ENCODE measurements at regions not wholly inside any gene's neighbourhood (a gene's known extent, or its start where the extent isn't known, plus 50 kb on each side); places are given as distances from the start of the nearest gene placed in this dataset.

DNA sequence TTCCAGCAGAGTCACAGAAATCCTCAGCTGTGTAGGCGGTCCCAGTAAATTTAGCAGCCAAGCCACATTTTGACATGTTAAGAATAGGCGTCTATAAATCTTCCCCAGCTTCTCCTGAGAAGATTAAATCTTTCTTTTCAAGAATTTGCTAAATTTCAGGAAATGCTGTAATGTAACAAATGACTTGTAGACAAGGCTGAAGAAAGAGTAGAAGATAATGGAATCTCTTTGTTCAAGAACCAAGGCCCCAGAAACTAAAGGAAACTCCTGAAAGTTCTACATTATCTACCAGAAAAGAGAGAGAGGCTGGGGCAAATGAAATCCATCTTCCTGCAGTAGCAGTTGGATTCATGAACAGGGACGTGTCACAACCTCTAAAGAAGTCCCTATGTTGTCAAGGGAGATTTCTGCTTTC lies 760.3 kb downstream of the NOVA1 start:
- no peak overlapping the region for H3K4me2 ChIP-seq (ENCODE audit: insufficient read depth, low read length)
- ChIA-PET CTCF (ENCODE audit: low intra/inter-chr PET ratio) (no interaction called here), POLR2A (no interaction called here)
- TF ChIP-seq, protein P1, sequence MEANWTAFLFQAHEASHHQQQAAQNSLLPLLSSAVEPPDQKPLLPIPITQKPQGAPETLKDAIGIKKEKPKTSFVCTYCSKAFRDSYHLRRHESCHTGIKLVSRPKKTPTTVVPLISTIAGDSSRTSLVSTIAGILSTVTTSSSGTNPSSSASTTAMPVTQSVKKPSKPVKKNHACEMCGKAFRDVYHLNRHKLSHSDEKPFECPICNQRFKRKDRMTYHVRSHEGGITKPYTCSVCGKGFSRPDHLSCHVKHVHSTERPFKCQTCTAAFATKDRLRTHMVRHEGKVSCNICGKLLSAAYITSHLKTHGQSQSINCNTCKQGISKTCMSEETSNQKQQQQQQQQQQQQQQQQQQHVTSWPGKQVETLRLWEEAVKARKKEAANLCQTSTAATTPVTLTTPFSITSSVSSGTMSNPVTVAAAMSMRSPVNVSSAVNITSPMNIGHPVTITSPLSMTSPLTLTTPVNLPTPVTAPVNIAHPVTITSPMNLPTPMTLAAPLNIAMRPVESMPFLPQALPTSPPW (CRISPR knock-in tag; IDR thresholded peaks at IDR 0.05), result no peak
- intact Hi-C loops (cut with micrococcal nuclease), result no loop called here
- in situ Hi-C loops (cut with MboI), result no loop called here
- H3K4me1 ChIP-seq (replicated peaks in 1 of 2; ENCODE audit: control insufficient read depth in 2 of 2, insufficient read depth in 2 of 2, low read length in 2 of 2), result no peaks in the 10 kb centered on the region
- no peak overlapping the region for H3K9ac ChIP-seq (ENCODE audit: insufficient read depth in 1 of 2, low read depth in 2 of 2, low read length in 2 of 2)
- no peaks in the 10 kb centered on the region for H3K27me3 ChIP-seq (ENCODE audit: control insufficient read depth in 2 of 2, insufficient read depth in 2 of 2, low read length in 2 of 2)
- no peak overlapping the region for H2AFZ ChIP-seq (ENCODE audit: low read depth, low read length)
- 5% methylated on average over 3 of the region's 3 CpGs for WGBS (ENCODE audit: insufficient coverage, low coverage, missing lambda C conversion rate)
- ATAC-seq (no peak), DNase-seq (ENCODE audit: extremely low read depth in 1 of 4, low spot score in 3 of 4) (no peak), FAIRE-seq (no peak)
- BruUV-seq (replicated peaks), result no TSS peak
- H3K79me2 ChIP-seq (ENCODE audit: control insufficient read depth, insufficient read depth, low read length), result no peaks in the 10 kb centered on the region
- H3K27ac ChIP-seq (ENCODE audit: extremely low read depth, low read depth, low read length), result no peak overlapping the region
- H3K9me1 ChIP-seq (ENCODE audit: control insufficient read depth, insufficient read depth, low read length), result no peaks in the 10 kb centered on the region
- no peaks in the 10 kb centered on the region for H3K36me3 ChIP-seq (ENCODE audit: control insufficient read depth, insufficient read depth, low read length)
- H3K4me3 ChIP-seq, result no peak overlapping the region
- no peaks in the 10 kb centered on the region for H3K9me3 ChIP-seq (replicated peaks; ENCODE audit: control insufficient read depth, insufficient read depth, low read depth, low read length)
- H4K20me1 ChIP-seq (replicated peaks; ENCODE audit: control insufficient read depth, insufficient read depth, low read length), result no peaks in the 10 kb centered on the region

DNA sequence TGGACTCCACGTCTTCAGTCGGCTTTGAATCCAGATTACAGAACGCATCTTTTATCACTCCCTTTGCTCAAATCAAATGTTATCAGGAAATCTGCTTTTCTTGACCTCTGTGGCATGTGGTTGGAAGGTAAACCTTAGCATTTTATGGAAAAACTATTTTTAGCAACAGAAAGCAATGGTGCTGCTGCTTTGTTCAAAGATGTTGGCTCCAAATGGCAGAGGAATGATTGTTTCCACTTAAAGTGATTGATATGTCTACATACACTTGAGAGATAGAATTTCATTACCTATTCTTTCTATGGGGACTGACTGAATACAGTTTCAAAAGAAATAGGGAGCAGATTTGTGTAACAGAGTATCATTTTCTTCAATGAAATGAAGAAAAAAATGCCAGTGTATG lies 761.2 kb downstream of the NOVA1 start:
- Histone ChIP-seq H3K9me1 (ENCODE audit: control insufficient read depth, insufficient read depth, low read length) (no peaks in the 10 kb centered on the region), H3K27ac (ENCODE audit: extremely low read depth, low read depth, low read length) (no peak overlapping the region), H3K4me2 (ENCODE audit: insufficient read depth, low read length) (no peak overlapping the region), H3K79me2 (ENCODE audit: control insufficient read depth, insufficient read depth, low read length) (no peaks in the 10 kb centered on the region), H3K9ac (ENCODE audit: insufficient read depth in 1 of 2, low read depth in 2 of 2, low read length in 2 of 2) (no peak overlapping the region), H2AFZ (ENCODE audit: low read depth, low read length) (no peak overlapping the region), H3K9me3 (replicated peaks; ENCODE audit: control insufficient read depth, insufficient read depth, low read depth, low read length) (no peaks in the 10 kb centered on the region), H3K4me1 (replicated peaks in 1 of 2; ENCODE audit: control insufficient read depth in 2 of 2, insufficient read depth in 2 of 2, low read length in 2 of 2) (no peaks in the 10 kb centered on the region), H4K20me1 (replicated peaks; ENCODE audit: control insufficient read depth, insufficient read depth, low read length) (no peaks in the 10 kb centered on the region), H3K27me3 (ENCODE audit: control insufficient read depth in 2 of 2, insufficient read depth in 2 of 2, low read length in 2 of 2) (no peaks in the 10 kb centered on the region), H3K36me3 (ENCODE audit: control insufficient read depth, insufficient read depth, low read length) (no peaks in the 10 kb centered on the region), H3K4me3 (no peak overlapping the region)
- no peak for ATAC-seq
- in situ Hi-C loops (cut with MboI), result no loop called here
- BruUV-seq (replicated peaks), result no TSS peak
- no peak for FAIRE-seq
- WGBS (ENCODE audit: insufficient coverage, low coverage, missing lambda C conversion rate), result 0% methylated on average over 3 of the region's 3 CpGs
- ChIA-PET CTCF (ENCODE audit: low intra/inter-chr PET ratio) (no interaction called here), POLR2A (no interaction called here)
- no peak for DNase-seq (ENCODE audit: extremely low read depth in 1 of 4, low spot score in 3 of 4)
- intact Hi-C loops (cut with micrococcal nuclease), result no loop called here
- no peak for TF ChIP-seq CEBPB (tag; IDR thresholded peaks at IDR 0.05)
- no peak for TF ChIP-seq ZNF143 (CRISPR knock-in tag; IDR thresholded peaks at IDR 0.05)
- no peak for TF ChIP-seq ARHGAP35 (IDR thresholded peaks at IDR 0.05; ENCODE audit: partially characterized antibody)
- TF ChIP-seq SMARCE1 (IDR thresholded peaks at IDR 0.05), result no peak
- no peak for TF ChIP-seq E2F3 (CRISPR knock-in tag; IDR thresholded peaks at IDR 0.05)
- no peak for TF ChIP-seq ARNT (IDR thresholded peaks at IDR 0.05)
- no peak for TF ChIP-seq ZNF133 (CRISPR knock-in tag; IDR thresholded peaks at IDR 0.05)
- no peak for TF ChIP-seq SREBF2 (CRISPR knock-in tag; IDR thresholded peaks at IDR 0.05)
- TF ChIP-seq, protein P2, sequence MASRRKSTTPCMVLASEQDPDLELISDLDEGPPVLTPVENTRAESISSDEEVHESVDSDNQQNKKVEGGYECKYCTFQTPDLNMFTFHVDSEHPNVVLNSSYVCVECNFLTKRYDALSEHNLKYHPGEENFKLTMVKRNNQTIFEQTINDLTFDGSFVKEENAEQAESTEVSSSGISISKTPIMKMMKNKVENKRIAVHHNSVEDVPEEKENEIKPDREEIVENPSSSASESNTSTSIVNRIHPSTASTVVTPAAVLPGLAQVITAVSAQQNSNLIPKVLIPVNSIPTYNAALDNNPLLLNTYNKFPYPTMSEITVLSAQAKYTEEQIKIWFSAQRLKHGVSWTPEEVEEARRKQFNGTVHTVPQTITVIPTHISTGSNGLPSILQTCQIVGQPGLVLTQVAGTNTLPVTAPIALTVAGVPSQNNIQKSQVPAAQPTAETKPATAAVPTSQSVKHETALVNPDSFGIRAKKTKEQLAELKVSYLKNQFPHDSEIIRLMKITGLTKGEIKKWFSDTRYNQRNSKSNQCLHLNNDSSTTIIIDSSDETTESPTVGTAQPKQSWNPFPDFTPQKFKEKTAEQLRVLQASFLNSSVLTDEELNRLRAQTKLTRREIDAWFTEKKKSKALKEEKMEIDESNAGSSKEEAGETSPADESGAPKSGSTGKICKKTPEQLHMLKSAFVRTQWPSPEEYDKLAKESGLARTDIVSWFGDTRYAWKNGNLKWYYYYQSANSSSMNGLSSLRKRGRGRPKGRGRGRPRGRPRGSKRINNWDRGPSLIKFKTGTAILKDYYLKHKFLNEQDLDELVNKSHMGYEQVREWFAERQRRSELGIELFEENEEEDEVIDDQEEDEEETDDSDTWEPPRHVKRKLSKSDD (conservative IDR thresholded peaks at IDR 0.05; ENCODE audit: low read length), result no peak
- no peak for TF ChIP-seq GATAD2B (IDR thresholded peaks at IDR 0.05; ENCODE audit: borderline replicate concordance)
- TF ChIP-seq KDM5B (IDR thresholded peaks at IDR 0.05; ENCODE audit: insufficient replicate concordance, low read depth, low read length), result no peak
- no peak for TF ChIP-seq TAF7 (tag; IDR thresholded peaks at IDR 0.05)
- TF ChIP-seq, protein P3, sequence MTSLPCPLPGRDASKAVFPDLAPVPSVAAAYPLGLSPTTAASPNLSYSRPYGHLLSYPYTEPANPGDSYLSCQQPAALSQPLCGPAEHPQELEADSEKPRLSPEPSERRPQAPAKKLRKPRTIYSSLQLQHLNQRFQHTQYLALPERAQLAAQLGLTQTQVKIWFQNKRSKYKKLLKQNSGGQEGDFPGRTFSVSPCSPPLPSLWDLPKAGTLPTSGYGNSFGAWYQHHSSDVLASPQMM (CRISPR knock-in tag; IDR thresholded peaks at IDR 0.05), result no peak
- TF ChIP-seq SOX6 (IDR thresholded peaks at IDR 0.05), result no peak

Data from K562 (cell line).